AG04450 (cell line): ENCODE measurements at regions not wholly inside any gene's neighbourhood (a gene's known extent, or its start where the extent isn't known, plus 50 kb on each side); places are given as distances from the start of the nearest gene placed in this dataset.

Experiments used
- CTCF ChIA-PET: fragments of 300-600, 350-600 bp; formaldehyde crosslinking; extraction: SDS; loops from one replicate; lab custom pipeline; 2022; ENCODE audit warnings: antibody characterized with exemption, inconsistent platforms; lab: Charles Lee
- POLR2A ChIA-PET: fragments of 350-600 bp; formaldehyde crosslinking; extraction: SDS; loops from one replicate; lab custom pipeline; 2021; ENCODE audit warnings: antibody characterized with exemption, inconsistent platforms; lab: Yijun Ruan, JAX
- DNase-seq: peaks from one replicate; pipeline ENCODE4 v3.0.0-alpha.2; 2011; ENCODE audit warnings: low read depth, low spot score
- H3K27ac ChIP-seq: one replicate; pipeline ENCODE4 v1.5.1; 2012; ENCODE audit warnings: low read depth, low read length, control low read depth
- H3K27me3 ChIP-seq: one replicate; pipeline ENCODE4 v1.6.0; 2012; ENCODE audit warnings: low read length; ENCODE audit not compliant: control insufficient read depth, insufficient read depth
- H3K4me3 ChIP-seq: 2 replicates; pipeline ENCODE4 v1.5.1; 2011; ENCODE audit warnings: mild to moderate bottlenecking, low read depth, low read length, control low read depth
- H3K9me3 ChIP-seq: 2 replicates; pipeline ENCODE4 v1.5.1; 2012; ENCODE audit warnings: low read length; ENCODE audit not compliant: control insufficient read depth, insufficient read depth
- CTCF ChIP-seq: IDR thresholded peaks from 2 replicates; pipeline ENCODE4 v1.5.1; 2011; ENCODE audit warnings: low read depth, low read length, control low read depth, inconsistent platforms

GRCh38 chr1:244106837-244107493 is 55.9 kb downstream of the ZBTB18 start:
- TF ChIP-seq CTCF: no peak
- no peak overlapping the region for H3K4me3 ChIP-seq
- no peak overlapping the region for H3K27ac ChIP-seq
- DNase-seq: no peak
- POLR2A ChIA-PET: no interaction called here
- CTCF ChIA-PET: no interaction called here
- H3K9me3 ChIP-seq: no peaks in the 10 kb centered on the region
- H3K27me3 ChIP-seq: no peaks in the 10 kb centered on the region

GRCh38 chr1:244111027-244111426 is 59.9 kb downstream of the ZBTB18 start:
- H3K4me3 ChIP-seq: no peak overlapping the region
- POLR2A ChIA-PET: no interaction called here

GRCh38 chr1:244112041-244112440 is 61.0 kb downstream of the ZBTB18 start:
- Histone ChIP-seq H3K27me3 (no peaks in the 10 kb centered on the region), H3K4me3 (no peak overlapping the region), H3K27ac (no peak overlapping the region), H3K9me3 (no peaks in the 10 kb centered on the region)
- DNase-seq: no peak
- no peak for TF ChIP-seq CTCF
- ChIA-PET CTCF (no interaction called here), POLR2A (no interaction called here)

More at GRCh38 chr1:244111027-244111426, 59.9 kb downstream of the ZBTB18 start:
- CTCF ChIA-PET: no interaction called here
- no peak for TF ChIP-seq CTCF
- no peaks in the 10 kb centered on the region for H3K27me3 ChIP-seq
- H3K9me3 ChIP-seq: no peaks in the 10 kb centered on the region
- DNase-seq: no peak
- H3K27ac ChIP-seq: no peak overlapping the region

- ChIA-PET POLR2A (no interaction called here), CTCF (interaction anchor here (0.6 kb wide), 1 partner anchor 57 kb away, joined by 5 read pairs; no protein-coding TSS in a partner anchor)
- Histone ChIP-seq H3K4me3 (no peak overlapping the region), H3K27me3 (no peaks in the 10 kb centered on the region), H3K27ac (no peak overlapping the region), H3K9me3 (no peaks in the 10 kb centered on the region)
- DNase-seq: peak; percentile 29
- TF ChIP-seq CTCF: no peak
Observed at GRCh38 chr1:244112636-244113035, 61.6 kb downstream of the ZBTB18 start.

- no peak for DNase-seq
- H3K27me3 ChIP-seq: no peaks in the 10 kb centered on the region
- no peak overlapping the region for H3K4me3 ChIP-seq
- TF ChIP-seq CTCF: no peak
- ChIA-PET CTCF (no interaction called here), POLR2A (no interaction called here)
- no peaks in the 10 kb centered on the region for H3K9me3 ChIP-seq
- H3K27ac ChIP-seq: no peak overlapping the region
Observed at GRCh38 chr1:244113532-244114320, 62.6 kb downstream of the ZBTB18 start.
